Coronary artery (tissue), 2 donors: ENCODE measurements at regions not wholly inside any gene's neighbourhood (a gene's known extent, or its start where the extent isn't known, plus 50 kb on each side); places are given as distances from the start of the nearest gene placed in this dataset.
"Not testable (repeated sequence)": the region's sequence is repeated elsewhere in the genome, so short reads cannot be mapped to it uniquely, and the experiment has no call there.

Experiments
- DNase-seq: peaks from one replicate; pipeline ENCODE4 v3.0.0-alpha.2; 2017; ENCODE audit warnings: low spot score
- H3K27ac ChIP-seq, 2 donors: fragments of 200-600 bp; sonication (generic); one replicate each; pipeline ENCODE4 v1.5.1; 2016 to 2019
- H3K4me3 ChIP-seq: fragments of 200-600 bp; sonication (generic); 2 replicates; pipeline ENCODE4 v1.5.1; 2016; ENCODE audit warnings: mild to moderate bottlenecking, moderate library complexity
- CTCF ChIP-seq: fragments of 200-600 bp; sonication (generic); IDR thresholded peaks from one replicate; pipeline ENCODE4 v1.5.1; 2019; ENCODE audit warnings: antibody characterized with exemption

GRCh38 chr7:125431349-125431748 is 501.7 kb upstream of the POT1 start:
- Histone ChIP-seq H3K4me3 (no peak overlapping the region), H3K27ac (no peak overlapping the region)
- no peak for TF ChIP-seq CTCF
- DNase-seq = no peak

- TF ChIP-seq CTCF = no peak
- Histone ChIP-seq H3K27ac (no peak overlapping the region), H3K4me3 (no peak overlapping the region)
- DNase-seq = no peak
These were observed 500.4 kb upstream of the POT1 start for GRCh38 chr7:125430013-125430412.

- DNase-seq = no peak
- no peak overlapping the region for H3K27ac ChIP-seq
- no peak for TF ChIP-seq CTCF
- no peak overlapping the region for H3K4me3 ChIP-seq
These were observed 498.1 kb upstream of the POT1 start for GRCh38 chr7:125427676-125428075.

- DNase-seq = no peak
These were observed 495.9 kb upstream of the POT1 start for GRCh38 chr7:125425506-125425905.

GRCh38 chr7:125424721-125425120 is 495.1 kb upstream of the POT1 start:
- no peak for DNase-seq
- no peak for TF ChIP-seq CTCF
- H3K4me3 ChIP-seq = no peak overlapping the region

More at GRCh38 chr7:125425506-125425905, 495.9 kb upstream of the POT1 start:
- H3K4me3 ChIP-seq = no peak overlapping the region
- TF ChIP-seq CTCF = no peak
- H3K27ac ChIP-seq = no peak overlapping the region

GRCh38 chr7:125423458-125424155 is 494.0 kb upstream of the POT1 start:
- no peak for DNase-seq
- TF ChIP-seq CTCF = no peak
- H3K4me3 ChIP-seq = no peak overlapping the region
- H3K27ac ChIP-seq = no peak overlapping the region

More at GRCh38 chr7:125424721-125425120, 495.1 kb upstream of the POT1 start:
- no peak overlapping the region for H3K27ac ChIP-seq

GRCh38 chr7:125421407-125421806 is 491.8 kb upstream of the POT1 start:
- not testable (repeated sequence) for H3K27ac ChIP-seq, DNase-seq, H3K4me3 ChIP-seq
